ENCODE measurements at regions not wholly inside any gene's neighbourhood (a gene's known extent, or its start where the extent isn't known, plus 50 kb on each side); places are given as distances from the start of the nearest gene placed in this dataset.
"Not testable (repeated sequence)": the region's sequence is repeated elsewhere in the genome, so short reads cannot be mapped to it uniquely, and the experiment has no call there.

DNA sequence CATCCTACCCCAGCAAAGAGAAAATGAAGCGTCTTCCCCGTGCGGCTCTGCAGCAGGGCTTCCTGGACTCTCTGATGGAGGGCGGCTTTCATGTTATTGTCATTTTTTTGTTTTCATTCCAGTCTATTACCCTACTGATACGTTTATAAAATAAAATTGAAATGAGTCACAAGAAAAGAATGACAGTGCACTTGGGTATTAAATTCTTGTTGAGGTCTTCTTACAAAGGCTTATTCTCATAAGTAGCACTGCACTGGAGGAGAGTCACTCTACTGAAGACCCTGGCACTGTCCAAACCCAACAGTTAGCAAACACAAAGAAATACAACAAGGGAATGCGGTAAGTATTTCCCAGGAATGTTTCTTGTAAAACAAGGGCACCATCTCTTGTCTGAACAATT lies 379.3 kb downstream of the MAFB start:
- DNase-seq, result no peak

- DNase-seq, result no peak
These were observed 381.0 kb downstream of the MAFB start for GRCh38 chr20:40307997-40308396.

DNA sequence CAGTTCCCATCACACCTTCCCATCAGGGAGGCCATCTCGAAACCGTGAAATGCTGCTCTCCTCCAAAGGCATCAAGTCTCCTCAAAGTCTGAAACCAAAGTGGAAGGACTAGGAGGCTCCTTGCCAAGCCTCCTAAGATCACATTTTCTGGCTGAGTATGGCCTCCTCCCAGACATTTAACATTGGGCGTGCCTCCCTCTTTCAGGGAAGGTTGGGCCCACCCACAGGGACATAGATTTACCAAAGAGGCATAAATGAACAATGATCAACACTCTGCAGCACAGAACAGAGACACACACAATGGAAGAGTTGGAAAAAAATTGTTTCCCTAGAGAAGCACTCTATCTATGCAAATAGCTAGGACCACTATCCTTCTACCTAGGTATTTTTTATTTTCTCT lies 381.8 kb downstream of the MAFB start:
- no peak for DNase-seq

DNA sequence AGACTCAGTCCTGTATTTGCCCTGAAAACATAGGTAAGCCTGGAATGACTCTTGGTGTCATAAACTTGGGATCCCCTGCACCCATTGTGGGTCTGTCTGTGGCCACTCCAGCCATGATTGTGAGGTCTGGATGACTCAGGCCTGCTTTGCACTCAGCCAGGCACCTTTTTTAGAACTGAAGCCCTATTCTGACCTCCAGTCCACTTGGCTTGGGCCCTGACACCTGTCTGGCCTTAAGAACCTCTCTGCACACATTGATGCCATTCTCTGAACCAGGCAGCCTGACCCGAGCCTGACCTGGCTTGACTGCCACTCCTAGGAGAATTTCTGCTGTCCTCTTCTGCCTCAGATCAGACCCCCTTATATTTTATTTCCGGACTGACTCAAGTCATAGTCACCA lies 383.7 kb downstream of the MAFB start:
- DNase-seq, result no peak

- no peak for DNase-seq
These were observed 384.9 kb downstream of the MAFB start for GRCh38 chr20:40304119-40304613.

DNA sequence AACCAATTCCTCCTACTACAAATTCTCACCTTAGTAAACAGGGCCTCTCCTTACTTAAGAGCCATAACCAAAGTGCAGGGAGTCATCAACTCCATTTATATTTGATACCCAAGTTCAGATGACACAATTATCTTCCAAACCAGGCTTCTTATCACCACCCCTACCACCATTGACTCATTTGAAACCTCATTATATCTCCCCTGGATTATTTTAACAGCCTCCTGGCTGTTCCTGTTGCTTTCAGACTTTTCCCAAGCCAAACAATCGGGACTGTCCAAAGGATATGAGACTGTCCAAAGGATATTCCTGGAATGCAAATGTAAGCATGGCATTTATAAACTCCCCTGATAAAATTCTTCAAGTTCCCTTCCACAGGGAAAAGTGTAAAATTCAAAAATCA lies 394.3 kb downstream of the MAFB start:
- DNase-seq, result no peak

GRCh38 chr20:40294175-40294574 lies 394.9 kb downstream of the MAFB start:
- DNase-seq, result no peak

DNA sequence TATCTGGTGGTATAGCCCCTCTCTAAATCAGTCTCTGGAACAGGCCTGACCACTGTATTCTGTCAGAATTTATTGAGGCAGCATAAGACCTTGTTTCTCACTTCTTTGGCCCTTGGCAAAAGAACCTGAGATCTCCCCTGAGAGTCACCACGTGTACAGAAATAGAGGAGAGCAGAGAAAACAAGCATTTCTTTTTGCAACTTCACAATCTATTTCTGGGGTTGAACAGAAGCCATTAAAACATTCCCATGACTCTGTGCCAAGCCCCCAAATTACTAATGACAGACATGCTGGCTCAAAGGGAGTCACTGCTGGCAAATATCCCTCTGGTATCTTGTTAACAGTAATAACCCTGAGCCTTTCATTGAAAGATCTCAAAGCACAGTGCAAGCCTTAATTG lies 395.3 kb downstream of the MAFB start:
- DNase-seq, result no peak

DNA sequence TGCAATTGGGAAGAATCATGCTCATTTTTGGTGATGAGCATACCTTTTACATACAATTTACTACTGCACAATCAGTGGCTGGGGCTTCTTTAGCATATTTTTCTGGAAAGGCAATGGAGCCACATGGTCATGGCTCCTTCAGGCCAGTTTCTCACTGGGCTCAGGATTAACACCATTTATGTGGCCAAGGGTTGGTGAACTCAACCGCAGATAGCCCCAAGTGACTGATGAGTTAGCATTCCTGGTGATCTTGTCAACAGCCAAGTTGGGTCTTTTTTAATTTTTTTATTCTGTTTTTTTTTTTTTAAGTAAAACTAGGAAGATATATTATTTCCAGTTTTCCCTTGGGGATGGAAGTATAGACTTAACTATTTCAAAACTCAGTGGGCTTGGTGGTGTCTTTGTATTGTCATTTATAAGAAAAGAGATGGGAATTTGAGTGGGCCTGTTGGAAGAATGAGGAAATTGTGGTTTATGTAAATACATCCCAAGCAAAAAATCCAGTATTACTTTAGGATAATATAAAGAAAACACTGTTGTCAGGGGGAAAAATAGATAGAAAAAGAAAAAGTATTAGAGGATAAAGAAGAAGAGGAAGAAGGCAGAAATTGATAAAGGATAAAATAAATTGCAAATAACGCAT lies 397.4 kb downstream of the MAFB start:
- no peak for DNase-seq

GRCh38 chr20:40287683-40288082 lies 401.4 kb downstream of the MAFB start:
- DNase-seq, result no peak

DNA sequence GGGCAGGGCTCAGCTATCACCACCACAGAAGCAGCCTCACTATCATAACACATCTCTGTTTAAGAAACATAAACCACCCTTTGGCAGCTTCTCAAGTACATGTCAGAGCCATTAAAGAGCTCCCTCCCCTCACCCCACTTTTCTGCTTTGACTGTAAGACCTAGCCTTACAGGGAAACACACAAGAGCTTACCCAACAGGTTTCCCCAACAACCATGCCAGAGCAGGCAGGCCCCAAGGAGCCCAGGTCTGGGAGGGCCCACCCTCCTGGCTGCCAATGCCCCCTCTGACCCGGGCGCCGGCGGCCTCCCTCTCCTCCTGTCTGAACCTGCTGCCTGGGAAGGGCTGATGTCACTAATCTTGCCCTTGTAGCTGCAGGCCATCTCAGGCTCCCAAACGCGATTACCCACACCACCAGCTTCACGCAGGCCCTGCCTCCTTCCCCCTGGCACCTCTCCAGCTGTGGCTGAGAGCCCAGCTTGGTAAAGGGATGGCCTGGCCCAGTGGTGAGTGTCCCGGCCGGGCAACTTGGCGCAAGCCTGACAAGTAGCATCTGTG lies 402.0 kb downstream of the MAFB start:
- no peak for DNase-seq

DNA sequence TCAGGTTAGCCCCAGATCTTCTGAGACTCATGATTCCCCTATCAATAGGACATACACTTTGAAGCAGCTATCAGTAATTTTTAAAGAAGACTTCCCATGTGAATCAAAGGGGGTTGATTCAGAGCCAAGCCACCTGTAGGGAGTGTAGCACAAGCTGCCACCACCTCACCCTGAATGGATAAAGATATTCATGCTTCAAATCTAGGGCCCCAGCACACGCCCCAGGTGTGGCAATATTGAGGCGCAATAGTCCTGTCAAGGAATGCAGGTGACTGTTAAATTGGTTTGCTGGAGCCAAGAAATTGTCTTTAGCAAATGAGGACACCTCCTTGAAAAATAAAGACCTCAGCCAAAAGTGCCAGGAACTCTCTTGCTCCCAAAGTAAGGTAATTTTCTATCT lies 404.4 kb downstream of the MAFB start:
- no peak for DNase-seq

- DNase-seq, result no peak
These were observed 405.3 kb downstream of the MAFB start for GRCh38 chr20:40283689-40284088.

GRCh38 chr20:40282941-40283340 lies 406.1 kb downstream of the MAFB start:
- no peak for DNase-seq

GRCh38 chr20:40282541-40282940 lies 406.5 kb downstream of the MAFB start:
- DNase-seq, result no peak

- no peak for DNase-seq
These were observed 408.4 kb downstream of the MAFB start for GRCh38 chr20:40280616-40281015.

- DNase-seq, result no peak
These were observed 409.6 kb downstream of the MAFB start for GRCh38 chr20:40279390-40279789.

DNA sequence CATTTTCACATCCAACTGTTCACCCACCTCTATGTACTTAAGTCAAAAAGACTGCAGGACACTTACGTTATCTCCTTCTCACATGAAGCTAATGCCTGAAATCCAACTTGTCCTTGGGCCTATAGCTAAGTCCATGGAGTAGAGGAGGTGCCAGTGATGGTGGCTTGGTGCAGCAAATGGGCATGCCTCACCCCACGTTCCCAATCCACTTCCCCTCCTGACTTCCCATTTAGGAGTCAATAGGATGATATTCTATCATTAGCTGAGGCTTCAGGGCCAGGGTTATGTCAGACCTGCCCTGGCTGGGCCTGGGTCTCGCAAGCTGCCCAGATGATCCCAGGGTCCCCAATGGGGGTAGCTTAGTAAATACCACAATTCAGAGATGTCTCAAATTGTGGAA lies 410.4 kb downstream of the MAFB start:
- DNase-seq, result no peak

DNA sequence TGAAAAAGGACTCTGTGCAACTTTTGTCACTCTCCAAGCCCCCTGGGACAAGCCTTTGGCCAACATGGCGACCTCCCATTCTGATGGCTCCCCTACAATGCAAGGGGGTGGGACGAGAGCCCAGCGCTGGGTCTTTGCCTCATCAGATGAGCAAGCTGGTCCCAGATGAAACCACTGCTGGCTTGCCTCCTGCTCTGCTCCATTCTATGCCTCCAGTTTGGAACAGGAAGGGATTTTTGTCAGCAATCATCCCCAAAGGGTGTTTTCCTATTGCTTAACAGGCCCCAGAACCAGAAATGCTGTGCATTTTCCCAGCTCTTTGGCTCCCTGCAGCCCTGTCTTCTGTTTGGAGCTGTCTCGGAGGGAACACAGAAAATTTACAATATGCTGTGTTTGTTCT lies 412.7 kb downstream of the MAFB start:
- DNase-seq, result no peak

DNA sequence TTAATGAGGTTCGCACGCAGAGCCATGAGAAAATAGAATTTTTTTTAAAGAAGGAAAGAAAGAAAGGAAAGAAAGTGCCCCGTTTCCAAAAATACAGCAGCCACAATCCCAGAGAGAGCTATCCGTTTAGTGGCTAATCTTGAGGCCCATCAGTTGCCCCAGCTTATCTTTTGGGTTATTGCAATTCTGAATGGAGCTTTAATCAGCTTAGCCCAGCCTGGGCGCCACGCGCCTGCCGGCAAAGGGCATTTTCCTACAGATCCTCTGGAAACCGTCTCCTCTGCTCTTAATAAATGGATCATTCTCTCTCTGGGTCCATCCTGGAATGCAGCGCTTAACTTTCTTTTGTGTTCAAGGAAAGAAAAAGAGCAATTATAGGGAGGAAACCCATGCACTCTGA lies 413.3 kb downstream of the MAFB start:
- DNase-seq, result no peak

GRCh38 chr20:40274912-40275533 lies 414.0 kb downstream of the MAFB start:
- DNase-seq, result no peak

GRCh38 chr20:40269274-40269673 lies 419.8 kb downstream of the MAFB start:
- not testable (repeated sequence) for DNase-seq

DNA sequence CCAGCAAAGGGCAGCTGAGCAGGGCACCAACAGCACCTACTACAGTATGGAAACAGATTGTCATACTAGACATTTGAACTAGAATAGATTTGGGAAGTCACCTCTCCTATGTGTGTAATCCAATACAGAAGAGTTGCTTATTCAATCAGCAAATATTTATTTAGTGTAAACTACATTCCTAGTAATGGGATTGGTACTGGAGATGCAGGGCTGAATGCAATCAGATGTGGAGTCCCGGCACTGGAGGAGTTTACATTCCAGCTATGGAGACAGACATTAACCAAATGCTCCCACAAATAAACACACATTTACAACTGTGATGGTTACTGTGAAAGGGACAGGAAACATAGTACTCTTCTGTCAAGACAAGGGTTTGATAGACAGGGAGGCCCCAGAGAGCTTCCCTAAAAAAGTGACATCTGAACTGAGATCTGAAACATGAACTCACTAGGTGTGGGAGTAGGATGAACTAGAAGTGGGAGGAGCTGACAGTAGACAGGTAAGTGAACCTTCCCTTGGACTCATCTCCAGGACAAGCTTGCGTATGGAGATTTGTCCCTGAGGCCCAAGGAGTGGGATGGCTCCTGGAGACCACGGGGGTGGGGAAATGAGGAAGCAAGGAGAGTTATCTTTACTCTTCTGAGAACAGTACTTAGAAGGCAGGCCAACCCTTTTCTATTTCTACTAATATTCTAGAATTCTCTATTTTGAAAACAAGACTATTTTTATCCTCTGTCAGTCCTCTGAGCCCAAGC lies 420.5 kb downstream of the MAFB start:
- no peak for DNase-seq

Data from activated CD4-positive, alpha-beta T cell treated with anti-CD3 and anti-CD28 coated beads, Interleukin-2, amount 50 U/mL, for 4 hours (primary cell).